Activated naive CD8-positive, alpha-beta T cell treated with anti-CD3 and anti-CD28 coated beads, Interleukin-2, amount 50 U/mL, for 24 hours (primary cell): ENCODE measurements at regions not wholly inside any gene's neighbourhood (a gene's known extent, or its start where the extent isn't known, plus 50 kb on each side); places are given as distances from the start of the nearest gene placed in this dataset.

ENCODE experiments used
- ATAC-seq: fragments of 150-1000 bp; cut with Tn5 transposase; one replicate; pipeline ENCODE4 v1.10.0; 2021
- DNase-seq: peaks from one replicate; pipeline ENCODE4 v3.0.0; 2021
- H3K27ac Mint-ChIP-seq: one replicate; pipeline ENCODE4 v1.8.0; 2021; ENCODE audit warnings: mild to moderate bottlenecking, mixed read lengths
- H3K27me3 Mint-ChIP-seq: one replicate; pipeline ENCODE4 v1.8.0; 2021; ENCODE audit warnings: mixed read lengths
- H3K36me3 Mint-ChIP-seq: one replicate; pipeline ENCODE4 v1.8.0; 2021; ENCODE audit warnings: low read depth, mixed read lengths
- H3K4me1 Mint-ChIP-seq: one replicate; pipeline ENCODE4 v1.8.0; 2021; ENCODE audit warnings: mixed read lengths
- H3K4me3 Mint-ChIP-seq: one replicate; pipeline ENCODE4 v1.8.0; 2021; ENCODE audit warnings: mild to moderate bottlenecking, moderate library complexity, mixed read lengths
- H3K9me3 Mint-ChIP-seq: one replicate; pipeline ENCODE4 v1.8.0; 2021; ENCODE audit warnings: mixed read lengths

DNA sequence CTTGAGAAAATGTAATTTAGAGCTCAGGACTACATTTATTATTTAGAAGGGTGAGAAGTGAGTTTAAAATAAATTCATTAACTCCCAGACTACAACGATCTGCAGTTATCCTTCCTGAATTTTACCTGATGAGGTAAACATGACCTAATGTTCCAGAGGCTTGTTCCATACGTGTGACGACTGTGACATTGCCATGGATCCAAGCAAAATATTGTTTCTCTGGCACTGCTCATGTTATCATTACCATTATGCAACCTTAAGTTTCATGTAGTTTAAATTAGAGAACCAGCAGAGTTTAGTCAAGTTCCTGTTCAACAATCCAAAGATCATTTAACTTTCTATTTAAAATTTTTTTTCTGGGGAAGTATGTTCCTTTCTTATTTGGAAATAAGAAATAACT, 279.6 kb downstream of the KLF5 start:
- Mint-ChIP-seq H3K4me3 (no peak overlapping the region), H3K36me3 (no peaks in the 10 kb centered on the region), H3K4me1 (peaks cover 13% of the 10 kb centered on the region), H3K27ac (no peak overlapping the region), H3K27me3 (no peaks in the 10 kb centered on the region), H3K9me3 (no peaks in the 10 kb centered on the region)
- no peak for ATAC-seq
- no peak for DNase-seq

DNA sequence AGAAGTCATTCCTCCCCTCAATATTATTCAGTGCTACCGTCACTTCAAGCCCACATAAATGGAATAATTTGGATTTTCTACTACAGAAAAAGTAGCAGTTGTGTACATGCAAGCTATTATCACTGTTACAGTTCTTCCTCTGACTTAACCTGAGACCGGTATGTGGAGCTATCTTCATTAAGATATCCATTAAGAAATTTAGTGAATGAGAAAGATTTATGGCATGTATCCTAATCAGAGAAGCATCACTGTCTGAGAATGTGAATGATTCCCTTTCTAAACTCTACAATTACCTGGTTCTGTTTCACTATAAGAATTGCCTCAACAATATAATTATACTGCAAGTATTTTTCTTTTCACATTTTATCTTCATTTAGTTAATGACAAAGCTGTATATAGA, 278.7 kb downstream of the KLF5 start:
- H3K27me3 Mint-ChIP-seq: no peaks in the 10 kb centered on the region
- peaks cover 13% of the 10 kb centered on the region for H3K4me1 Mint-ChIP-seq
- H3K36me3 Mint-ChIP-seq: no peaks in the 10 kb centered on the region
- ATAC-seq: no peak
- H3K4me3 Mint-ChIP-seq: no peak overlapping the region
- H3K9me3 Mint-ChIP-seq: no peaks in the 10 kb centered on the region
- DNase-seq: no peak
- H3K27ac Mint-ChIP-seq: no peak overlapping the region

DNA sequence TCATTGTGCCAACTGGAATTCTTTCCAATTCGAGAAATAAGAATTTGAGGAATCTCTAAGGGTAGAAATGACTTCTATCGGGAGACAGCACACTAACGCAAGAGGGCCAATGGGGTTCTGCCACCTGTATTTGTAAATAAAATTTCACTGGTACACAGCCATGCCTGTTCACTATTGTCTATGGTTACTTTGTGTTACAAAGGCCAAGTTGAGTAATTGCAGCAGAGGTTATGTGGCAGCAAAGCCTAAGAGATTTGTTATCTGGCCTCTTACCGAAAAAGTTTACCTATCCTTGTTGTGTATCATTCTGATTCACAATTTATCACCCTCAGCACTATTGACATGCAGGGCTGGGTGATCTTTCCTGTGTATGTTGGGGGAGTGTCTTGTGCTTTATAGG, 278.0 kb downstream of the KLF5 start:
- no peaks in the 10 kb centered on the region for H3K36me3 Mint-ChIP-seq
- no peak overlapping the region for H3K4me3 Mint-ChIP-seq
- DNase-seq (no peak), ATAC-seq (no peak)
- H3K9me3 Mint-ChIP-seq: peaks cover 5% of the 10 kb centered on the region
- H3K27me3 Mint-ChIP-seq: no peaks in the 10 kb centered on the region
- peaks cover 13% of the 10 kb centered on the region for H3K4me1 Mint-ChIP-seq
- H3K27ac Mint-ChIP-seq: no peak overlapping the region

DNA sequence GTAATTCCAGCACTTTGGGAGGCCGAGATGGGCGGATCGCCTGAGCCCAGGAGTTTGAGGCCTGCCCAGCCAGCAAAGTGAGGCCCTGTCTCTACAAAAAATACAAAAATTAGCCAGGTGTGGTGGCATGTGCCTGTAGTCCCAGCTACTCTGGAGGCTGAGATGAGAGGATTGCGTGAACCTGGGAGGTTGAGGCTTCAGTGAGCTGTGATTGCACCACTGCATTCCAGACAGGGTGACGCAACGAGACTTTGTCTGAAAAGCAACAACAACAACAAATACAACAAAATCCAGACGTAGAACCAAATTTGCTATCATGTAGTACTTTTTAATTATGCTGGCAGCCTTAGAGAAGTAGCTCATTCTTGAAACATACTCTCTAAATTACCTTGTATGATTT, 277.1 kb downstream of the KLF5 start:
- H3K4me3 Mint-ChIP-seq: no peak overlapping the region
- no peak for DNase-seq
- ATAC-seq: no peak

DNA sequence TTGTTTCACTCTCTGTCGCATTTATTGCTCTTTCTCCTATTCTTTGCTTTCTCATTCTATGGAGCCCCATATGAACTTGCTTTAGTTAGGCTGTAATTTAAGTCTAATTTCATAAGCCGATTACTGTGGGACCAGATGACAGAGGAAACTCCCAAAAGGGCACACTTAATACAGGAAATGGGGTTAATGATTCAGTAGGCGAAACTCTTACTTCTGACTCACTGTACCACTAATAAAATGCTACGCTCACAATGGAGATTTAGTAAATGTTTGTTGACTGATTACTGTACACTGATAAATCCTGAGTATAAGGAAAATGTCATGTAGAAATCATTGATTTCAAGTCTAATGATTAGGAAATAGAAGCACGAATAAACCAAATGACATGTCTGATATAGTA, 276.4 kb downstream of the KLF5 start:
- Mint-ChIP-seq H3K9me3 (peaks cover 5% of the 10 kb centered on the region), H3K4me3 (no peak overlapping the region), H3K36me3 (no peaks in the 10 kb centered on the region), H3K27me3 (peaks cover 3% of the 10 kb centered on the region), H3K27ac (no peak overlapping the region), H3K4me1 (peaks cover 13% of the 10 kb centered on the region)
- ATAC-seq: peak; percentile 79
- no peak for DNase-seq

More for the DNA sequence above, 277.1 kb downstream of the KLF5 start:
- Mint-ChIP-seq H3K27ac (no peak overlapping the region), H3K4me1 (peaks cover 13% of the 10 kb centered on the region), H3K27me3 (no peaks in the 10 kb centered on the region), H3K36me3 (no peaks in the 10 kb centered on the region), H3K9me3 (peaks cover 5% of the 10 kb centered on the region)

DNA sequence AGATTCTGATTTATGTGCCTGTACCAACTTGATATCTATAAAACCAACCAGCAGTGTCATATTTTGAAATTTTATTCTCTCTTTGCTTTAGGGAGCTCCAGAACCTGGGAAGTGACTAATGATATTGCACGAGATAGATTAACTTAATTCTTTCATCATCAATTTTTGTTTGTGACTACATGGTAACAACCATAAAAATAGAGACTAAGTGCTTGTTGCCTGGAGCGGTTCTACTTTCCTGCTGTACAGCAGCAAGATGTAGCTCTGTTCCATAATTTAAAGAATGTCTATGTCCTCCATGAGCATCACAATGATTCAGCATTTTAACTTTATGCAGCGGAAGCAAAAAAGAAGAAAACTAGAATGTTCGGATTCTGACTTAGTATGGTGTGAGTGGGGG, 275.6 kb downstream of the KLF5 start:
- peaks cover 5% of the 10 kb centered on the region for H3K9me3 Mint-ChIP-seq
- ATAC-seq: no peak
- H3K27me3 Mint-ChIP-seq: peaks cover 3% of the 10 kb centered on the region
- H3K36me3 Mint-ChIP-seq: no peaks in the 10 kb centered on the region
- H3K4me1 Mint-ChIP-seq: peaks cover 13% of the 10 kb centered on the region
- H3K27ac Mint-ChIP-seq: no peak overlapping the region
- H3K4me3 Mint-ChIP-seq: no peak overlapping the region
- DNase-seq: no peak

DNA sequence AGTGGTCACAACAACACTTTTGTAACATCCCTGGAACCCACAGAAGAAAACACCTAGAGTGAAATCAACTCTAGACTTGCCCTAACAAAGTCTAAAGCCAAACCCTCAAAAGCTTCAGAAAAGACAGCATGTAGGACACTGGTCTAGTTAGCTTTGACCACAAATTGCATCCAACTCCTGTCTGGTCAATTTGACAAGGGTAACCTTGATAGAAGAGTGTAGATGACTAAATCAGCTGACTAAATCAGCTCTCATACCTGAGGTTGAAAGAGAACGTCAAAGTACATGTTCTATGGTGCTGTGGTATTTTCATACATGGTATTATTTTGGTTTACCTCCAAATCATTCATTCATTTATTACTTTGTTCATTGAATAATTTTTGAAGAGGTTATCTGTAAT, 272.8 kb downstream of the KLF5 start:
- DNase-seq (no peak), ATAC-seq (no peak)
- no peak overlapping the region for H3K4me3 Mint-ChIP-seq
- peaks cover 7% of the 10 kb centered on the region for H3K27me3 Mint-ChIP-seq
- no peaks in the 10 kb centered on the region for H3K36me3 Mint-ChIP-seq
- peaks cover 5% of the 10 kb centered on the region for H3K9me3 Mint-ChIP-seq
- H3K27ac Mint-ChIP-seq: no peak overlapping the region
- peaks cover 13% of the 10 kb centered on the region for H3K4me1 Mint-ChIP-seq

DNA sequence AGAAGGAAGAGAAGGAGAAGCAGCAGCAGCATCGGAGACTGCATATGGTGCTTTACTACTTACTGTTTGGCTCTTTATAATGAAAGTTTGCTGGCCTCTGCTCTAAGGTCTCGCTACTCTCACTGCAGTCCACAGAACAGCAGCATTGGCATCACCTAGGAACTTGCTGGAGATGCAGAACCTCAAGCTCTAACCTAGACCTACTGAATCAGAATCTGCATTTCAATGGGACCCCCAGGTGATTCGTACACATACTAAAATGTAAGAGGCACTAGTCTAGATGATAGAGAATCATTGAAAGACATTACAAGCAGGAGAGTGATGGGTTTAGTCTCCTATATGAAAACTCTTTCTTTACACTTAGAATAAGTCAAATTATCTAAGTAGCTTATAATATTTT, 270.6 kb downstream of the KLF5 start:
- H3K36me3 Mint-ChIP-seq: no peaks in the 10 kb centered on the region
- no peak overlapping the region for H3K27ac Mint-ChIP-seq
- no peak overlapping the region for H3K4me3 Mint-ChIP-seq
- ATAC-seq (no peak), DNase-seq (no peak)
- peaks cover 7% of the 10 kb centered on the region for H3K27me3 Mint-ChIP-seq
- peaks cover 1% of the 10 kb centered on the region for H3K4me1 Mint-ChIP-seq
- peaks cover 5% of the 10 kb centered on the region for H3K9me3 Mint-ChIP-seq

DNA sequence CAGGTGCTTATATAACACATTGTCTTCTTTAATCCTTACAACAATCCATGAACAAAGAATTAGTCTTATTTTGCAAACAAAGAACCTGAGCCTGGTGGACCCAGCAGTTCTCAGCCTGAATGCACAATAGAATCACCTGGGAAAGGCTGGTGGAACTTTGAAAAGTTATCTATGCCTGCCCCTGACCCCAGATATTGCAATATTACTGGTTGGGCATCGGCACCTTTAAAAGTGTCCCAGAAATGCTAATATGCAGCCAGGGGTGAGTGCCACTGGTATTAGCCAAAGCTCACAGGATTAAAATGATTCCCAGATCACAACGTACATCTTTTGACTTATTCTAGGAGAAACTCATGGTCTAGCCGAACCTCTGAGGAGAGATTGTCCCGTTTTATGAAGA, 268.8 kb downstream of the KLF5 start:
- no peak overlapping the region for H3K27ac Mint-ChIP-seq
- no peaks in the 10 kb centered on the region for H3K4me1 Mint-ChIP-seq
- H3K27me3 Mint-ChIP-seq: peaks cover 7% of the 10 kb centered on the region
- peaks cover 5% of the 10 kb centered on the region for H3K9me3 Mint-ChIP-seq
- ATAC-seq (no peak), DNase-seq (no peak)
- no peak overlapping the region for H3K4me3 Mint-ChIP-seq
- no peaks in the 10 kb centered on the region for H3K36me3 Mint-ChIP-seq

DNA sequence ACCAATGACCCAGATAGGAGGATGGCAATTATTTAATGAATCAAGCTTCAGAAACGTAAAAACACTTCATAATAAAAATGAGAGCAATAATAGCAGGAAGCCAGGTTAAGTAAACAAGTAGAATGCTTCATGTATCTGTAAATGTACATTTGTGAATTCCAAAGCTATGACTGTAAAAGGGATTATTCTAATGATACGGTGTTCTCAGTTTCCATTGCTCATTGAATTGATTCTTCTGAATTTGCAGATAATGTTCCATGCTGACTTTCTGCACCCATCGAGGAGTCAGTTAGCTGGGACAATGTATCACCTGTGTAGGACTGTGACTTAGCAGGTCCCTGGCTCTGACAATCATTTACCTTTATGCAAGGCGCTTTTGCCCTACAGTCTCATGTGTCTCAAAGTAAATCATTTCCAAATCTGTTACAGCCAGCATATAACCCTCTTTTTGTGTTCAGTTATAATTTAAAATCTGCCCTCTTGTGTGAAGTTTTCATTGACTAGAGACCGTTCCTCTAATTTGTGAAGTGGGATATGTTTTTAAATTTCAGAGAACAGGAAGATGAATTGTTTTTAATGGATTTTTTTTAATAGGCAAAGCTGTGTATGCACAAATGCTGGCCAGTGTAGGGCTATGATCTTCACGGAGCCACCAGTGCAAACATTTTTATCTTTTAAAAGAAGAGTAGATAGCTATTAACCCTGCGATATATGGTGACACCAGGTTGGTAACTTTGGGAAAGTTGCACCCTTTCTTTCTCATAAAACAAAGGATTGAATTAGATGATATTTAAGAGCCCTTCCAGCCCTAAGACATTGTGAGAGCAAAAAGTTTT, 267.1 kb downstream of the KLF5 start:
- peaks cover 7% of the 10 kb centered on the region for H3K27me3 Mint-ChIP-seq
- H3K27ac Mint-ChIP-seq: no peak overlapping the region
- ATAC-seq: no peak
- H3K9me3 Mint-ChIP-seq: no peaks in the 10 kb centered on the region
- H3K36me3 Mint-ChIP-seq: no peaks in the 10 kb centered on the region
- no peaks in the 10 kb centered on the region for H3K4me1 Mint-ChIP-seq
- no peak for DNase-seq
- no peak overlapping the region for H3K4me3 Mint-ChIP-seq

DNA sequence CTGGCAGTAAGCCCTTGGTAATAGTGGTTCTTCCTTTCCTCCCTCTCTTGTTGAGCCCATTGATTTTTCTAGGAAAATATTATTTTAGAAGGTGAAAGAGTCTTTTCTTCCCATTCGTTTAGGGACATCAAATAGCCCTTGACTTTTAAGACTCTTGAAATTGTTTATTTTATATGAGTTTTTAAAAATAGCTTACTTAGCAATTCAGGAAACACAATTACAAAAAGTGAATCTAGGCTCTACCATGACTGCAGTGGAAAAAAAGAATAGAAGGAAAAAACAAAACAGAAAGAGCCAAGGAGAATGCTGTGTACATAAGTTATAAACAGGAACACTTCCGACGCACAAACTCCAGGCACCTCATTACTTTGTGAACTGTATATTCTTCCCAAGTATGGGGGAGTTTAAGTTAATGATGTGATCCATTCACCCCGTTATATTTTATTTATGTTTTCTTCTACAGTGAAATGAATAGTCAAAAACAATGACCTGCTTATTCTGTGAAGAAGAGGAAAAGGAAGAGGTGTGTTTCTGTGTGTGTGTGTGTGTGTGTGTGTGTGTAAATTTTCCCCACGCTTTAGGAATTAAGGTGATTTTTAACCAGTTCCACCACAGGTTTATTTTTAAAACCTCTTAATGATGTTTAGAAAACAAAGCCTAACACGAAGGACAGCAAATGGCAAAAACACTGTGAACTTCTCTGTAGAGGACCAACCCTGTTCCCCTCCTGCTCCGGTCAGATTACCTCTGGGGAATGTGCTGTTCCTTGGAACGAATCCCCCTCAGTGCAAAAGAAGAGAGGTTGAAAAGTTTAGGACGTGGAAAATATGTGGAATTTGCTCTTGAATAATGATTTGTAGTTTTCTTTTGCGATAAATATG, 266.3 kb downstream of the KLF5 start:
- Mint-ChIP-seq H3K27ac (no peak overlapping the region), H3K4me3 (no peak overlapping the region), H3K9me3 (no peaks in the 10 kb centered on the region), H3K36me3 (no peaks in the 10 kb centered on the region), H3K4me1 (no peaks in the 10 kb centered on the region), H3K27me3 (peaks cover 3% of the 10 kb centered on the region)
- no peak for ATAC-seq
- no peak for DNase-seq

DNA sequence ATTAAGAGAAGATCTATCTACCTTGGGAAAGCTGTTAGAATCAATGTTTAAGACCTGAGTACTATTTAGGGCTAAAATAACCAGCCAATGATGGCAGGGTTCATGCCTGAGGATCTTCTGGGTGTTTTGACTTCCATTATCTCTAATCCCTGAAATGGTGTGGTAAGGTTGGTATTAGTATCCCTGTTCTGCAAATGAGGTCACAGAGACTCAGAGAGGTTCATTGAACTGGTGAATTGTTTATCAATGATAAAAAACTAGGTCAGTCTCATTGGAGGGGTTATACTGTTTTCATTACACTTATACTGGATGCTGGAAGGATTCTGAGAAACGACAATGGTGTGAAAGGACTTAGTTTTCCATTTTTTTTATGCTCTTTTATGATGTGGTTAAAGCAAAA, 264.8 kb downstream of the KLF5 start:
- Mint-ChIP-seq H3K27ac (no peak overlapping the region), H3K4me3 (no peak overlapping the region), H3K27me3 (peaks cover 1% of the 10 kb centered on the region), H3K36me3 (no peaks in the 10 kb centered on the region), H3K4me1 (no peaks in the 10 kb centered on the region), H3K9me3 (no peaks in the 10 kb centered on the region)
- ATAC-seq (no peak), DNase-seq (no peak)

DNA sequence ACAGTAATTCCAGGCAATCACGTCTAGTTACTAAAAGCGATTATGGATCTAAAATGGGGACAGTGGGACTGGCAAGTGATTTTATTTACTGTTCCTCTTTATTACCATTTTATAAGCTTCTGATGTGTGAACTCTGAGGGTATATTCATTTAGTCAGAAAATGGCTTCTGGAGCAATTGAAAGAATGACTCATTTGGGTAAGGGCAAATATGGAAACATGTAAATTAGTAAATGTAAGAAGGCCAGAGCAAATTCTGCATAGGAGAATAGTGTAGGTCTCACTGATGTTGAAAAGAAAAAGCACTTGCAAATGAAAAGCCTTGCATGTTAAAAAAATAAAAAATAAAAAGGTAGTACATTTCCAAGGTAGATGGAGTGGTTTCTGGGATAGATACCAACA, 262.2 kb downstream of the KLF5 start:
- ATAC-seq (peak; percentile 49), DNase-seq (no peak)
- Mint-ChIP-seq H3K4me3 (no peak overlapping the region), H3K4me1 (no peaks in the 10 kb centered on the region), H3K27ac (no peak overlapping the region), H3K27me3 (no peaks in the 10 kb centered on the region), H3K36me3 (no peaks in the 10 kb centered on the region), H3K9me3 (no peaks in the 10 kb centered on the region)

DNA sequence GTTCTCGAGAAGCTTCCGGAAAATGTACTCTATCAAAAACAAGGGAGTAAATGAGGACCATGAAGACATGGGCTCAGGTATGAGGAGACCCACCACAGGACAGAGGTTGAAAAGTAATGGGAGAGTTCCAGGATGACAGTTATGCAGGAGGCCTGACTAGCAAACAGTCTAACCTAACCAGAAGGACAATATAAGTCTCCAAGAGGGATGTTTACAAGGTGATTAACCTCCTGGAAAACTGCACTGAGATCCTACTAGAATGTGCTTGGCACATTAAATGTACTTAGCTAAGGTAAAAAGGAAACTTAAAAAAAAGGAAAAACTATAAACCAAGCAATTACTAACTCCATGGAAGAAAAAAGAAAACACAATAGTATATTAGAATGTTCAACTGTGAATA, 258.3 kb downstream of the KLF5 start:
- Mint-ChIP-seq H3K4me1 (no peaks in the 10 kb centered on the region), H3K27ac (no peak overlapping the region), H3K27me3 (no peaks in the 10 kb centered on the region), H3K36me3 (no peaks in the 10 kb centered on the region), H3K9me3 (peaks cover 14% of the 10 kb centered on the region), H3K4me3 (no peak overlapping the region)
- DNase-seq (no peak), ATAC-seq (no peak)

DNA sequence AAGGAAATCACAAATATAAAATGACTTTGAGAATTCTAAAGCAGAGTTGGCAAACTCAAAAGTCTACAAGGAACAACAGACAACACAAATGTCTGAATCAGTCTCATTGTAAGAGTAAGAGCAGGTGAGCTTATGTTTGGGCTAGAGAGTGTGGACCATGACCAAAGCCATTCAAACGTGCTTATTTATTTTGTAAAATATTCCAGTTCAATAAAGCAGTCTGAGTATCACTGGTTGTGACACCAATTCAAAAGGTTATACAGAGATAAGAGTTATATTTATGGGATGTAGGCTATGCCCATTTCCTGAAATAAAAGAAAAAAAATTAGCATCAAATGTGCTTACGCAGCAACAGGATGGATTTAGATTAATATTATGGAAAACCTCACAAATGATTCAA, 251.6 kb downstream of the KLF5 start:
- H3K27me3 Mint-ChIP-seq: no peaks in the 10 kb centered on the region
- H3K4me3 Mint-ChIP-seq: no peak overlapping the region
- peaks cover 14% of the 10 kb centered on the region for H3K9me3 Mint-ChIP-seq
- DNase-seq (no peak), ATAC-seq (no peak)
- no peaks in the 10 kb centered on the region for H3K4me1 Mint-ChIP-seq
- H3K36me3 Mint-ChIP-seq: no peaks in the 10 kb centered on the region
- no peak overlapping the region for H3K27ac Mint-ChIP-seq
